ENCODE measurements at regions not wholly inside any gene's neighbourhood (a gene's known extent, or its start where the extent isn't known, plus 50 kb on each side); places are given as distances from the start of the nearest gene placed in this dataset.

DNA sequence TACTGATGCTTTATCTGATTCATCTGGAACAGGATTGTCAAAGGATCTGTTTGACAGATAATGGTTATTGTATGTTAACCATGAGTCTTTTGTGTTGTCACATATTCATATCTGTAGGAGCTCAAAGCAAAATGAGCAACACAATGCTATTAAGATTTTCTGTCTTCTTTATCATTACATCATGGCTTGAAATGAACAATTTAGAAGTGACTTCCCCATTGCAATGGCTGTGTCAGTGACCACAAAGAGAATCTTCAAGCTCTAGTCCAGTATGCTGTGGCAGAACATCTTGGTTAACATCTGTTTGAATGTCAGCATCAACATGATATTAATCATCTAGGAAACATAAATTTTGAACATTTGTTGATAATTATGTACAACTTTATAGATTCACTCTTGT is 1148.5 kb downstream of the PLA2G4A start:
- no peak for TF ChIP-seq POLR2A (IDR thresholded peaks at IDR 0.05)
- TF ChIP-seq, protein P1, sequence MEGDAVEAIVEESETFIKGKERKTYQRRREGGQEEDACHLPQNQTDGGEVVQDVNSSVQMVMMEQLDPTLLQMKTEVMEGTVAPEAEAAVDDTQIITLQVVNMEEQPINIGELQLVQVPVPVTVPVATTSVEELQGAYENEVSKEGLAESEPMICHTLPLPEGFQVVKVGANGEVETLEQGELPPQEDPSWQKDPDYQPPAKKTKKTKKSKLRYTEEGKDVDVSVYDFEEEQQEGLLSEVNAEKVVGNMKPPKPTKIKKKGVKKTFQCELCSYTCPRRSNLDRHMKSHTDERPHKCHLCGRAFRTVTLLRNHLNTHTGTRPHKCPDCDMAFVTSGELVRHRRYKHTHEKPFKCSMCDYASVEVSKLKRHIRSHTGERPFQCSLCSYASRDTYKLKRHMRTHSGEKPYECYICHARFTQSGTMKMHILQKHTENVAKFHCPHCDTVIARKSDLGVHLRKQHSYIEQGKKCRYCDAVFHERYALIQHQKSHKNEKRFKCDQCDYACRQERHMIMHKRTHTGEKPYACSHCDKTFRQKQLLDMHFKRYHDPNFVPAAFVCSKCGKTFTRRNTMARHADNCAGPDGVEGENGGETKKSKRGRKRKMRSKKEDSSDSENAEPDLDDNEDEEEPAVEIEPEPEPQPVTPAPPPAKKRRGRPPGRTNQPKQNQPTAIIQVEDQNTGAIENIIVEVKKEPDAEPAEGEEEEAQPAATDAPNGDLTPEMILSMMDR (IDR thresholded peaks at IDR 0.05), result no peak
